Neuronal stem cell (in vitro differentiated cells): ENCODE measurements at regions not wholly inside any gene's neighbourhood (a gene's known extent, or its start where the extent isn't known, plus 50 kb on each side); places are given as distances from the start of the nearest gene placed in this dataset.

Source experiments
- DNase-seq: peaks from one replicate; pipeline ENCODE4 v3.0.0-alpha.2; 2013; ENCODE audit warnings: low spot score
- H2AFZ ChIP-seq: one replicate; pipeline ENCODE4 v1.6.1; 2013; ENCODE audit warnings: mild to moderate bottlenecking, low read length, inconsistent platforms
- H2AK5ac ChIP-seq: 2 replicates; pipeline ENCODE4 v1.6.1; 2013; ENCODE audit warnings: low read depth, mild to moderate bottlenecking, inconsistent platforms, low read length, moderate library complexity, mixed read lengths
- H2BK120ac ChIP-seq: 2 replicates; pipeline ENCODE4 v1.6.1; 2013; ENCODE audit warnings: low read depth, mild to moderate bottlenecking, inconsistent platforms, low read length, moderate library complexity, mixed read lengths
- H2BK12ac ChIP-seq: one replicate; pipeline ENCODE4 v1.6.1; 2013; ENCODE audit warnings: low read length, inconsistent platforms
- H2BK15ac ChIP-seq: 2 replicates; pipeline ENCODE4 v1.6.1; 2013; ENCODE audit warnings: mild to moderate bottlenecking, low read length, inconsistent platforms, mixed read lengths
- H2BK5ac ChIP-seq: one replicate; pipeline ENCODE4 v1.6.1; 2013; ENCODE audit warnings: inconsistent platforms, mild to moderate bottlenecking, low read length, moderate library complexity
- H3K14ac ChIP-seq: one replicate; pipeline ENCODE4 v1.6.1; 2013; ENCODE audit warnings: low read length, inconsistent platforms
- H3K18ac ChIP-seq: 2 replicates; pipeline ENCODE4 v1.6.1; 2013; ENCODE audit warnings: low read length, inconsistent platforms
- H3K23ac ChIP-seq: 2 replicates; pipeline ENCODE4 v1.6.1; 2013; ENCODE audit warnings: low read depth, mild to moderate bottlenecking, mixed read lengths, low read length, inconsistent platforms; ENCODE audit not compliant: poor library complexity
- H3K27ac ChIP-seq: replicated peaks from 3 replicates; pipeline ENCODE4 v1.5.1; 2013; ENCODE audit warnings: low read length, inconsistent platforms
- H3K27me3 ChIP-seq, 3 experiments: 2 replicates each; pipeline ENCODE4 v1.6.1; 2013; ENCODE audit warnings: low read length in 3 of 3, mild to moderate bottlenecking in 2 of 3, inconsistent platforms in 1 of 3, low read depth in 1 of 3, mixed read lengths in 1 of 3, moderate library complexity in 1 of 3; ENCODE audit not compliant: control insufficient read depth in 3 of 3, insufficient read depth in 3 of 3
- H3K36me3 ChIP-seq, 2 donors: replicated peaks in 1 of 2; 2 replicates each; pipeline ENCODE4 v1.6.1; 2013; ENCODE audit warnings: low read length in 2 of 2; ENCODE audit not compliant: control insufficient read depth in 2 of 2, insufficient read depth in 2 of 2
- H3K4ac ChIP-seq: 2 replicates; pipeline ENCODE4 v1.6.1; 2013; ENCODE audit warnings: inconsistent platforms, mild to moderate bottlenecking, low read length, moderate library complexity
- H3K4me1 ChIP-seq, 2 donors: 1 replicate in 1 of 2; 2 replicates in 1 of 2; pipeline ENCODE4 v1.6.1; 2013; ENCODE audit warnings: low read length in 2 of 2, low read depth in 1 of 2; ENCODE audit not compliant: control insufficient read depth in 2 of 2, insufficient read depth in 1 of 2
- H3K4me2 ChIP-seq: one replicate; pipeline ENCODE4 v1.6.1; 2013; ENCODE audit warnings: mild to moderate bottlenecking, low read length, inconsistent platforms; ENCODE audit not compliant: insufficient read depth, poor library complexity, severe bottlenecking
- H3K4me3 ChIP-seq, 2 donors: 2 replicates each; pipeline ENCODE4 v1.5.1; 2013; ENCODE audit warnings: low read length in 2 of 2, mild to moderate bottlenecking in 2 of 2, inconsistent platforms in 1 of 2, moderate library complexity in 1 of 2
- H3K79me1 ChIP-seq: one replicate; pipeline ENCODE4 v1.6.1; 2013; ENCODE audit warnings: low read depth, mild to moderate bottlenecking, inconsistent platforms, low read length, moderate library complexity
- H3K9ac ChIP-seq: one replicate; pipeline ENCODE4 v1.6.1; 2013; ENCODE audit warnings: mild to moderate bottlenecking, low read depth, low read length, inconsistent platforms; ENCODE audit not compliant: poor library complexity
- H3K9me3 ChIP-seq, 2 donors: replicated peaks in 1 of 2; 2 replicates each; pipeline versions ENCODE3 to v1.6.1; 2013; ENCODE audit warnings: low read length in 2 of 2, mild to moderate bottlenecking in 2 of 2, inconsistent platforms in 1 of 2, low read depth in 1 of 2, mixed read lengths in 1 of 2, moderate library complexity in 1 of 2; ENCODE audit not compliant: control insufficient read depth in 2 of 2, insufficient read depth in 1 of 2
- H4K8ac ChIP-seq: one replicate; pipeline ENCODE4 v1.6.1; 2013; ENCODE audit warnings: low read depth, mild to moderate bottlenecking, inconsistent platforms, low read length, moderate library complexity
- H4K91ac ChIP-seq: one replicate; pipeline ENCODE4 v1.6.1; 2013; ENCODE audit warnings: low read length, low read depth, mild to moderate bottlenecking, inconsistent platforms; ENCODE audit not compliant: poor library complexity
- WGBS, 2 donors: extraction: QIAGEN DNeasy Blood & Tissue Kit; methylation state at CpG; one replicate each; pipeline ENCODE4 v1.1.7; 2013; ENCODE audit warnings: missing lambda C conversion rate in 2 of 2, mixed read lengths in 1 of 2; ENCODE audit not compliant: insufficient read length in 2 of 2, insufficient replicate concordance in 1 of 2; ENCODE audit errors: extremely low coverage in 2 of 2; 5-methylcytosine and 5-hydroxymethylcytosine counted together

DNA sequence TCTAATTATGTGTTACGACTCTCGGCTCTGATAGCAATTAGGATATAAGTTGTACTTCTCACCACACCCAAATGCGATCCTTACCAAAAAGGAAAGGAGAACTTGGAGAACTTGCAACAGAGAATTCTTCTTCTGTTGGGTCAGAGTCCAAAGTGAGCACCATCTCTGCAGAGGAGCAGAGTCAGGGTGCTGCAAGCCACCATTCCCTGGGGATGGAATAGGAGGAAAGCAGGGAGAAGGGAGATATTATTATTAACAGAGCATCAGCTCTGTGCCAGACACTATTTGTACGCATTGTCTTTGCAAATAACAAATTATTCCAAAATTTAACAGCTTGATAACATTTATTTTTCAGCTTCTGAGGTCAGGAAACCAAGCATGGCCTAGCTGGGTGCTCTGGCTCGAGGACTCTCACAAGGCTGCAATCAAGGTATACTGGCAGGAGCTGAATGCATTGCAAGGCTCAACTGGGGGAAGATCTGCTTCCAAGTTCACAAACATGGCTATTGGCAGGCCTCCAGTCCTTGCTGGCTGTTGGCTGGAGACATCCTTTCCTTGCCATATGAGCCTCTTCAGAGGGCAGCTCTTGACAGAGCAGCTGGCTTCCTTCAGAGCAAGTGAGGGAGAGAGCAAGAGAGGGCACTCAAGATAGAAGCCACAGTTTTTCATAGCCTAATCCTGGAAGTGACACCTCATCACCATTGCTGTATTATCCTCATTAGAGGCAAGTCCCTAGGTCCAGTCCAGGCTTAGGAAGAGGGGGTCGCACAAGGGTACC is 296.2 kb upstream of the CDH5 start:
- Histone ChIP-seq H3K27ac (no peak overlapping the region), H3K23ac (no peak overlapping the region), H3K14ac (no peak overlapping the region), H3K27me3 (no peaks in the 10 kb centered on the region), H2BK120ac (no peak overlapping the region), H3K9ac (no peak overlapping the region), H3K4me2 (no peak overlapping the region), H4K8ac (no peak overlapping the region), H3K18ac (no peak overlapping the region), H2BK12ac (no peak overlapping the region), H3K4me3 (no peak overlapping the region), H2BK5ac (no peak overlapping the region), H2AFZ (no peak overlapping the region), H2BK15ac (no peak overlapping the region), H3K79me1 (no peaks in the 10 kb centered on the region), H4K91ac (no peak overlapping the region), H3K9me3 (peaks cover 0 to 1% of the 10 kb centered on the region in 2 donors), H3K4me1 (peaks cover 0 to 2% of the 10 kb centered on the region in 2 donors), H3K36me3 (no peaks in the 10 kb centered on the region), H3K4ac (no peak overlapping the region), H2AK5ac (no peak overlapping the region)
- no CpG with 5 or more reads among the region's 6 CpGs for WGBS, 2 donors
- no peak for DNase-seq

- Histone ChIP-seq H3K23ac (no peak overlapping the region), H2BK120ac (no peak overlapping the region), H3K4me1 (peaks cover 0 to 3% of the 10 kb centered on the region in 2 donors), H3K4me3 (no peak overlapping the region), H2BK5ac (no peak overlapping the region), H2AFZ (no peak overlapping the region), H4K8ac (no peak overlapping the region), H3K4ac (no peak overlapping the region), H3K18ac (no peak overlapping the region), H3K27me3 (no peaks in the 10 kb centered on the region), H3K4me2 (no peak overlapping the region), H4K91ac (no peak overlapping the region), H2AK5ac (no peak overlapping the region), H3K14ac (no peak overlapping the region), H3K79me1 (no peaks in the 10 kb centered on the region), H3K27ac (no peak overlapping the region), H2BK15ac (no peak overlapping the region), H3K9ac (no peak overlapping the region), H3K36me3 (no peaks in the 10 kb centered on the region), H3K9me3 (peaks cover 0 to 1% of the 10 kb centered on the region in 2 donors), H2BK12ac (no peak overlapping the region)
- WGBS, 2 donors: no CpG with 5 or more reads among the region's 3 CpGs
- no peak for DNase-seq
Observed at GRCh38 chr16:66069587-66069986, 296.9 kb upstream of the CDH5 start.

DNA sequence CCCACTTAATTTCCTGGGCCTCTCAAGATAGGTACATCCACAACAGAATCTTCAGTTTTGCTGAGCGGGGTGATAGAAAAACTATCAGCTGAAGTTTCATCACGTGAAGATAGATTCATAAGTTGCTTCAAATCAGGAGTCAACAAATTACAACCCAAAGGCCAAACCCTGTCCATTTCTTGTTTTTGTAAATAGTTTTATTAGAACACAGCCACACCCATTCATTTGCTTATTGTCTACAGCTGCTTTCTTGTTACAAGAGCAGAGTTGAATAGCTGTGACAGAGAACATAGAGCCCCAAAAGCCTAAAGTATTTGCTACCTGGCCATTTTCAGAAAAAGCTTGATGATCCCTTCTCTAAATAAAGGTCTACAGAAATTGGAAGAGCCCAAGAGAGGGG is 300.1 kb upstream of the CDH5 start:
- H2BK12ac ChIP-seq: no peak overlapping the region
- no peaks in the 10 kb centered on the region for H3K36me3 ChIP-seq

GRCh38 chr16:66065925-66066324 is 300.6 kb upstream of the CDH5 start:
- H3K4ac ChIP-seq: no peak overlapping the region
- DNase-seq: no peak
- no peak overlapping the region for H3K14ac ChIP-seq
- no peak overlapping the region for H4K91ac ChIP-seq
- H3K18ac ChIP-seq: no peak overlapping the region
- H4K8ac ChIP-seq: no peak overlapping the region
- peaks cover 0 to 5% of the 10 kb centered on the region in 2 donors for H3K4me1 ChIP-seq
- no CpG with 5 or more reads among the region's 4 CpGs for WGBS, 2 donors
- H3K27ac ChIP-seq: no peak overlapping the region
- H2AK5ac ChIP-seq: no peak overlapping the region
- no peak overlapping the region for H3K4me2 ChIP-seq
- no peak overlapping the region for H3K9ac ChIP-seq
- no peaks in the 10 kb centered on the region for H3K9me3 ChIP-seq
- H2BK5ac ChIP-seq: no peak overlapping the region
- no peak overlapping the region for H2BK120ac ChIP-seq
- H2BK12ac ChIP-seq: no peak overlapping the region
- H3K23ac ChIP-seq: no peak overlapping the region
- no peaks in the 10 kb centered on the region for H3K79me1 ChIP-seq
- H2AFZ ChIP-seq: no peak overlapping the region
- no peak overlapping the region for H2BK15ac ChIP-seq
- H3K4me3 ChIP-seq: no peak overlapping the region
- no peaks in the 10 kb centered on the region for H3K27me3 ChIP-seq
- no peaks in the 10 kb centered on the region for H3K36me3 ChIP-seq

More for the DNA sequence above, 300.1 kb upstream of the CDH5 start:
- Histone ChIP-seq H3K27me3 (no peaks in the 10 kb centered on the region), H3K4ac (no peak overlapping the region), H3K9ac (no peak overlapping the region), H2BK15ac (no peak overlapping the region), H2AK5ac (no peak overlapping the region), H2BK120ac (no peak overlapping the region), H3K79me1 (no peaks in the 10 kb centered on the region), H4K8ac (no peak overlapping the region), H3K4me1 (peaks cover 0 to 3% of the 10 kb centered on the region in 2 donors), H3K18ac (no peak overlapping the region), H3K4me3 (no peak overlapping the region), H3K23ac (no peak overlapping the region), H3K27ac (no peak overlapping the region), H3K14ac (no peak overlapping the region), H2BK5ac (no peak overlapping the region), H3K9me3 (no peaks in the 10 kb centered on the region), H4K91ac (no peak overlapping the region), H3K4me2 (no peak overlapping the region), H2AFZ (no peak overlapping the region)
- no peak for DNase-seq
- WGBS, 2 donors: no CpG with 5 or more reads among the region's 2 CpGs
